HCT116 (cell line): ENCODE measurements at regions not wholly inside any gene's neighbourhood (a gene's known extent, or its start where the extent isn't known, plus 50 kb on each side); places are given as distances from the start of the nearest gene placed in this dataset.

Experiments
- ATAC-seq: fragments of 200-7000 bp; cut with Tn5 transposase; 2 replicates; pipeline ENCODE4 v1.9.1; 2020; ENCODE audit warnings: mild to moderate bottlenecking, moderate library complexity
- BruUV-seq: library from RNA; stranded (reverse); fragments of 400-500 nt; replicated peaks from 2 replicates; lab custom pipeline; 2021; lab: Mats Ljungman, UMichigan
- CTCF ChIA-PET: fragments of 300-600 bp; sonication (Branson Sonifier 250); formaldehyde crosslinking; loops from one replicate; lab custom pipeline; 2021; ENCODE audit warnings: antibody characterized with exemption; lab: Charles Lee
- POLR2A ChIA-PET: fragments of 300-600, 350-600 bp; sonication (Branson Sonifier 250); formaldehyde crosslinking; loops from one replicate; lab custom pipeline; 2021; ENCODE audit warnings: antibody characterized with exemption; lab: Charles Lee
- RAD21 ChIA-PET, 2 experiments: fragments of 300-600 bp; sonication (Branson Sonifier 250); formaldehyde crosslinking; loops; one replicate each; lab custom pipeline; 2023; ENCODE audit warnings: low total read pairs in 2 of 2; ENCODE audit not compliant: uncharacterized antibody in 2 of 2, unreplicated experiment in 2 of 2, low non-redundant PET in 1 of 2; lab: Charles Lee
- DNase-seq: peaks from one replicate; pipeline ENCODE4 v3.0.0-alpha.2; 2010; ENCODE audit warnings: low read depth, low spot score
- H2AFZ ChIP-seq: fragments of 200-600 bp; shearing (Covaris generic), sonication (generic); 2 replicates; pipeline ENCODE4 v1.6.1; 2017; ENCODE audit warnings: low read depth, mixed run types, mixed read lengths, antibody characterized with exemption, low read length; ENCODE audit not compliant: poor library complexity, severe bottlenecking
- H3K27ac ChIP-seq: 2 replicates; pipeline ENCODE4 v1.5.1; 2012; ENCODE audit warnings: low read depth, low read length
- H3K27me3 ChIP-seq: fragments of 200-600 bp; sonication (generic); 2 replicates; pipeline ENCODE4 v1.6.1; 2016; ENCODE audit warnings: mixed run types, low read length, mixed read lengths; ENCODE audit not compliant: insufficient read depth
- H3K36me3 ChIP-seq, 2 experiments: fragments of 200-500 bp in 1 of 2; fragments of 200-600 bp in 1 of 2; sonication (Bioruptor generic) in 1 of 2; sonication (generic) in 1 of 2; 2 replicates each; pipeline versions ENCODE4 v1.5.1 to v1.6.1; 2014 to 2016; ENCODE audit warnings: low read length in 2 of 2, inconsistent platforms in 1 of 2, mixed read lengths in 1 of 2, mixed run types in 1 of 2; ENCODE audit not compliant: insufficient read depth in 2 of 2, control insufficient read depth in 1 of 2
- H3K4me1 ChIP-seq, 2 experiments: fragments of 200-600 bp in 1 of 2; sonication (generic) in 1 of 2; 2 replicates each; pipeline versions ENCODE4 v1.5.1 to v1.6.1; 2012 to 2017; ENCODE audit warnings: low read length in 2 of 2, inconsistent platforms in 1 of 2, mild to moderate bottlenecking in 1 of 2, mixed read lengths in 1 of 2, mixed run types in 1 of 2, moderate library complexity in 1 of 2; ENCODE audit not compliant: insufficient read depth in 2 of 2, control insufficient read depth in 1 of 2
- H3K4me2 ChIP-seq: fragments of 200-600 bp; sonication (generic); 2 replicates; pipeline ENCODE4 v1.6.1; 2017; ENCODE audit warnings: mixed run types, low read length, mixed read lengths
- H3K4me3 ChIP-seq, 2 experiments: fragments of 200-600 bp in 1 of 2; sonication (generic) in 1 of 2; replicated peaks in 1 of 2; 2 replicates each; pipeline ENCODE4 v1.5.1; 2011 to 2016; ENCODE audit warnings: low read length in 2 of 2, control low read depth in 1 of 2, low read depth in 1 of 2, mild to moderate bottlenecking in 1 of 2, mixed read lengths in 1 of 2, mixed run types in 1 of 2
- H3K79me2 ChIP-seq: fragments of 200-600 bp; sonication (generic); 2 replicates; pipeline ENCODE4 v1.6.1; 2017; ENCODE audit warnings: mild to moderate bottlenecking, mixed run types, low read length, moderate library complexity, mixed read lengths; ENCODE audit not compliant: insufficient read depth
- H3K9ac ChIP-seq: fragments of 200-600 bp; sonication (generic); 2 replicates; pipeline ENCODE4 v1.6.1; 2016; ENCODE audit warnings: low read length, mixed read lengths
- H3K9me2 ChIP-seq: fragments of 200-600 bp; sonication (generic), shearing (Covaris generic); 2 replicates; pipeline ENCODE4 v1.6.1; 2017; ENCODE audit warnings: mixed run types, mild to moderate bottlenecking, moderate library complexity; ENCODE audit not compliant: insufficient read depth
- H3K9me3 ChIP-seq, 2 experiments: fragments of 200-500 bp in 1 of 2; fragments of 200-600 bp in 1 of 2; sonication (Bioruptor generic) in 1 of 2; sonication (generic) in 1 of 2; 2 replicates each; pipeline ENCODE4 v1.6.1; 2014 to 2017; ENCODE audit warnings: low read length in 2 of 2, mixed read lengths in 2 of 2, inconsistent platforms in 1 of 2, low read depth in 1 of 2, mild to moderate bottlenecking in 1 of 2, mixed run types in 1 of 2, moderate library complexity in 1 of 2; ENCODE audit not compliant: control insufficient read depth in 1 of 2, insufficient read depth in 1 of 2
- H4K20me1 ChIP-seq: fragments of 200-600 bp; sonication (generic), shearing (Covaris generic); 2 replicates; pipeline ENCODE4 v1.6.1; 2017; ENCODE audit warnings: mixed run types, mild to moderate bottlenecking, moderate library complexity; ENCODE audit not compliant: insufficient read depth
- TCF7L2 ChIP-seq: IDR thresholded peaks from 2 replicates; pipeline ENCODE4 v1.7.0; 2011; ENCODE audit warnings: borderline replicate concordance, inconsistent platforms; ENCODE audit not compliant: insufficient read depth, insufficient read length; ENCODE audit errors: extremely low read depth
- ZNF274 ChIP-seq: fragments of 200-500 bp; sonication (Bioruptor generic); IDR thresholded peaks from 2 replicates; pipeline ENCODE4 v1.6.1; 2014; ENCODE audit warnings: mild to moderate bottlenecking, low read depth, low read length, inconsistent platforms
- intact Hi-C: fragments of 100-400 bp; cut with micrococcal nuclease; formaldehyde crosslinking; loops from 2 replicates; pipeline ENCODE4 v1.10.0; 2022
- TF ChIP-seq, protein P1 (sequence below): IDR thresholded peaks from 2 replicates; pipeline ENCODE4 v1.6.1; 2012
- TF ChIP-seq, protein P2 (sequence below): IDR thresholded peaks from 2 replicates; pipeline ENCODE4 v1.6.1; 2012

DNA sequence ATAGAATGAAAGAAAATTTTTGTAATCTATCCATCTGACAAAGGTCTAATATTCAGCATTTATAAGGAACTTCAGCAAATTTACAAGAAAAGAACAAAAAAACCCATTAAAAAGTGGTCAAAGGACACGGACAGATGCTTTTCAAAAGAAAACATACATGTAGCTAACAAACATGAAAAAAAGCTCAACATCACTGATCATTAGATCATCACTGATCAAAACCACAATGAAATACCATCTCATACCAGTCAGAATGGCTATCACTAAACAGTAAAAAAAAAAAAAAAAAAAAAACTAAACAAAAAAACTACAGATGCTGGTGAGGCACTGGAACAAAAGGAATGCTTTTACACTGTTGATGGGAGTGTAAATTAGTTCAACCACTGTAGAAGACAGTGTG is 837.1 kb downstream of the EPHA7 start:
- Histone ChIP-seq H4K20me1 (no peaks in the 10 kb centered on the region), H3K9ac (no peak overlapping the region), H3K9me2 (no peaks in the 10 kb centered on the region), H3K4me3 (no peak overlapping the region)
- RAD21 ChIA-PET = no interaction called here
- TF ChIP-seq, protein P1, sequence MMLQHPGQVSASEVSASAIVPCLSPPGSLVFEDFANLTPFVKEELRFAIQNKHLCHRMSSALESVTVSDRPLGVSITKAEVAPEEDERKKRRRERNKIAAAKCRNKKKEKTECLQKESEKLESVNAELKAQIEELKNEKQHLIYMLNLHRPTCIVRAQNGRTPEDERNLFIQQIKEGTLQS = no peak
- TF ChIP-seq, protein P2, sequence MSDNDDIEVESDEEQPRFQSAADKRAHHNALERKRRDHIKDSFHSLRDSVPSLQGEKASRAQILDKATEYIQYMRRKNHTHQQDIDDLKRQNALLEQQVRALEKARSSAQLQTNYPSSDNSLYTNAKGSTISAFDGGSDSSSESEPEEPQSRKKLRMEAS = no peak
- TF ChIP-seq, all 23 proteins: peak for 0
- H2AFZ ChIP-seq = no peak overlapping the region
- POLR2A ChIA-PET = no interaction called here
- no peak for DNase-seq
- H3K9me3 ChIP-seq = peaks cover 0 to 24% of the 10 kb centered on the region in 2 experiments; a peak in 2 of 4 replicates
- ATAC-seq = no peak
- no peaks in the 10 kb centered on the region for H3K79me2 ChIP-seq
- no peak overlapping the region for H3K4me2 ChIP-seq
- CTCF ChIA-PET = no interaction called here
- no peaks in the 10 kb centered on the region for H3K4me1 ChIP-seq
- no peaks in the 10 kb centered on the region for H3K27me3 ChIP-seq
- intact Hi-C loops = no loop called here
- H3K27ac ChIP-seq = no peak overlapping the region
- BruUV-seq = no TSS peak
- no peaks in the 10 kb centered on the region for H3K36me3 ChIP-seq

DNA sequence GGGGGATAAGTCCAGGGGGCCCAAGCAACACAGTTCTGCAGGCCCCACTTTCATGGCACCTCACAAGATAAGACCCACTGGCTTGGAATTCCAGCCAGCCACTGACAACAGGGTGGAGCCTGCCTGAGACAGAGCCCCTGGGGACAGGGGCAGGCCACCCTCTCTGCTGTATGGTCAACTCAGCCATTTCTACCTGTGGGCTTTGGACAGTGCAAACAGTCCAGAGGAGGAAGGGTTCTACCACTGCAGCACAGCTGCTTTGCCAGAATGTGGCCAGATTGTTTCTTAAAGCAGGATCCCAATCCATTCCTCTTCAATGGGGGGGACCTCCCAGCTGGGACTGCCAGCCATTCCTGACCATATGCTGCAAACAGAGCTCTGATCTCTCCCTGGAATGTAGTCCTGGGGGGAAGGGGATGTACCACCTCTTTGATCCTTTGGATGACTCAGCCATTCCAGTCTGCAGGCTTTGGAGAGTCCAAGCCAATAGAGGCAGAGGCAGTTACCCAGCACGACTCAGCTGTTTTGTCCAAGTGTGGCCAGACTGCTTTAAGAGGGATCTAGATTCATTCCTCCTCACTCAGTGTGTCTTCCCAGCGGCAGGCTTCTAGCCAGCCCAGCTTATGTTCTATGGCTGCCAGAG is 842.2 kb downstream of the EPHA7 start:
- RAD21 ChIA-PET = no interaction called here
- peaks cover 0 to 23% of the 10 kb centered on the region in 2 experiments; a peak in 2 of 4 replicates for H3K9me3 ChIP-seq
- no peak for DNase-seq
- CTCF ChIA-PET = no interaction called here
- POLR2A ChIA-PET = no interaction called here
- no peak overlapping the region for H3K4me3 ChIP-seq
- H3K36me3 ChIP-seq = no peaks in the 10 kb centered on the region
- no TSS peak for BruUV-seq
- no peaks in the 10 kb centered on the region for H3K79me2 ChIP-seq
- intact Hi-C loops = no loop called here
- H2AFZ ChIP-seq = no peak overlapping the region
- H4K20me1 ChIP-seq = no peaks in the 10 kb centered on the region
- ATAC-seq = no peak
- H3K4me2 ChIP-seq = no peak overlapping the region
- TF ChIP-seq TCF7L2 (peak; percentile 87), ZNF274 (no peak)
- H3K4me1 ChIP-seq = no peaks in the 10 kb centered on the region
- H3K27ac ChIP-seq = no peak overlapping the region
- no peaks in the 10 kb centered on the region for H3K27me3 ChIP-seq
- no peak overlapping the region for H3K9ac ChIP-seq
- H3K9me2 ChIP-seq = no peaks in the 10 kb centered on the region
